A673 (cell line): ENCODE measurements at regions not wholly inside any gene's neighbourhood (a gene's known extent, or its start where the extent isn't known, plus 50 kb on each side); places are given as distances from the start of the nearest gene placed in this dataset.

Source experiments
- CTCF ChIP-seq: fragments of 300-800, 200-600 bp; sonication (generic); conservative IDR thresholded peaks from 2 replicates; pipeline ENCODE4 v1.5.1; 2017; ENCODE audit warnings: low read depth, mild to moderate bottlenecking, antibody characterized with exemption, low read length, moderate library complexity, mixed read lengths
- EZH2 ChIP-seq: fragments of 200-600 bp; sonication (generic); IDR thresholded peaks from 2 replicates; pipeline ENCODE4 v1.6.1; 2017; ENCODE audit warnings: borderline replicate concordance, low read depth, mild to moderate bottlenecking, mixed read lengths, antibody characterized with exemption, low read length; ENCODE audit not compliant: poor library complexity, severe bottlenecking

GRCh38 chrX:121349263-121349662 is 301.9 kb downstream of the GLUD2 start:
- TF ChIP-seq CTCF (no peak), EZH2 (no peak)
